GM21576 (cell line): ENCODE measurements at regions not wholly inside any gene's neighbourhood (a gene's known extent, or its start where the extent isn't known, plus 50 kb on each side); places are given as distances from the start of the nearest gene placed in this dataset.

ENCODE experiments used
- ATAC-seq: cut with Tn5 transposase; IDR thresholded peaks from one replicate; pipeline ENCODE4 v1.9.1; 2021; ENCODE audit warnings: mild to moderate bottlenecking, moderate library complexity; ENCODE audit not compliant: unreplicated experiment

GRCh38 chr12:42812871-42813270 is 223.3 kb upstream of the PRICKLE1 start:
- ATAC-seq: no peak

- no peak for ATAC-seq
Observed at GRCh38 chr12:42812086-42812485, 222.5 kb upstream of the PRICKLE1 start.

GRCh38 chr12:42810006-42810405 is 220.5 kb upstream of the PRICKLE1 start:
- ATAC-seq: no peak

GRCh38 chr12:42809226-42809625 is 219.7 kb upstream of the PRICKLE1 start:
- ATAC-seq: no peak

GRCh38 chr12:42807766-42808165 is 218.2 kb upstream of the PRICKLE1 start:
- ATAC-seq: no peak

- ATAC-seq: no peak
Observed at GRCh38 chr12:42807251-42807650, 217.7 kb upstream of the PRICKLE1 start.

GRCh38 chr12:42804928-42805327 is 215.4 kb upstream of the PRICKLE1 start:
- no peak for ATAC-seq

GRCh38 chr12:42802785-42803189 is 213.2 kb upstream of the PRICKLE1 start:
- ATAC-seq: no peak

GRCh38 chr12:42801271-42801670 is 211.7 kb upstream of the PRICKLE1 start:
- ATAC-seq: no peak

GRCh38 chr12:42799966-42800365 is 210.4 kb upstream of the PRICKLE1 start:
- ATAC-seq: no peak

GRCh38 chr12:42798811-42799438 is 209.4 kb upstream of the PRICKLE1 start:
- no peak for ATAC-seq

- no peak for ATAC-seq
Observed at GRCh38 chr12:42794806-42795205, 205.3 kb upstream of the PRICKLE1 start.

- ATAC-seq: no peak
Observed at GRCh38 chr12:42793166-42793565, 203.6 kb upstream of the PRICKLE1 start.

- no peak for ATAC-seq
Observed at GRCh38 chr12:42792265-42792664, 202.7 kb upstream of the PRICKLE1 start.

GRCh38 chr12:42791399-42791798 is 201.9 kb upstream of the PRICKLE1 start:
- ATAC-seq: no peak

- no peak for ATAC-seq
Observed at GRCh38 chr12:42790761-42791151, 201.2 kb upstream of the PRICKLE1 start.

- no peak for ATAC-seq
Observed at GRCh38 chr12:42789808-42790760, 200.5 kb upstream of the PRICKLE1 start.

GRCh38 chr12:42786400-42787148 is 197.0 kb upstream of the PRICKLE1 start:
- no peak for ATAC-seq

GRCh38 chr12:42785944-42786343 is 196.4 kb upstream of the PRICKLE1 start:
- ATAC-seq: no peak

GRCh38 chr12:42780671-42781070 is 191.1 kb upstream of the PRICKLE1 start:
- no peak for ATAC-seq

- ATAC-seq: no peak
Observed at GRCh38 chr12:42779186-42779859, 189.8 kb upstream of the PRICKLE1 start.
